Endothelial cell of umbilical vein (primary cell): ENCODE measurements at regions not wholly inside any gene's neighbourhood (a gene's known extent, or its start where the extent isn't known, plus 50 kb on each side); places are given as distances from the start of the nearest gene placed in this dataset.

Experiments
- BruUV-seq: library from RNA; stranded (reverse); fragments of 400-500 nt; replicated peaks from 2 replicates; lab custom pipeline; 2021; lab: Mats Ljungman, UMichigan
- CTCF ChIA-PET: fragments of 300-600, 350-600 bp; sonication (Branson Sonifier 250); formaldehyde crosslinking; loops from one replicate; lab custom pipeline; 2021; ENCODE audit warnings: antibody characterized with exemption, inconsistent platforms; lab: Charles Lee
- POLR2A ChIA-PET: fragments of 300-600, 350-600 bp; sonication (Branson Sonifier 250); formaldehyde crosslinking; loops from one replicate; lab custom pipeline; 2021; ENCODE audit warnings: antibody characterized with exemption, inconsistent platforms; lab: Charles Lee
- DNase-seq: peaks from one replicate; pipeline ENCODE4 v3.0.0-alpha.2; 2011; ENCODE audit warnings: low read depth, low spot score
- FAIRE-seq: peaks from 2 replicates; lab custom pipeline; 2011; peaks lifted over from hg19 to GRCh38; lab: Jason Lieb, UNC
- H2AFZ ChIP-seq: 2 replicates; pipeline ENCODE4 v1.6.0; 2012; ENCODE audit warnings: low read depth, low read length, control low read depth, inconsistent platforms
- H3K27ac ChIP-seq: 2 replicates; pipeline ENCODE4 v1.5.1; 2011; ENCODE audit warnings: low read depth, mild to moderate bottlenecking, control low read depth, low read length, moderate library complexity; ENCODE audit not compliant: insufficient read depth
- H3K27me3 ChIP-seq, 2 experiments: 2 replicates each; pipeline versions ENCODE4 v1.6.0 to v1.6.1; 2011; ENCODE audit warnings: low read length in 2 of 2, mixed read lengths in 1 of 2; ENCODE audit not compliant: control insufficient read depth in 2 of 2, insufficient read depth in 2 of 2
- H3K36me3 ChIP-seq, 2 experiments: 2 replicates in 1 of 2; 3 replicates in 1 of 2; pipeline ENCODE4 v1.5.1; 2011; ENCODE audit warnings: low read length in 2 of 2, mild to moderate bottlenecking in 1 of 2, moderate library complexity in 1 of 2; ENCODE audit not compliant: control insufficient read depth in 2 of 2, insufficient read depth in 2 of 2; ENCODE audit errors: extremely low read depth in 1 of 2
- H3K4me1 ChIP-seq: 3 replicates; pipeline ENCODE4 v1.5.1; 2011; ENCODE audit warnings: mild to moderate bottlenecking, low read length; ENCODE audit not compliant: control insufficient read depth, insufficient read depth; ENCODE audit errors: extremely low read depth
- H3K4me2 ChIP-seq: 2 replicates; pipeline ENCODE4 v1.6.1; 2011; ENCODE audit warnings: low read length, control low read depth, mixed read lengths; ENCODE audit not compliant: insufficient read depth
- H3K4me3 ChIP-seq, 3 experiments: fragments of 200-600 bp in 1 of 3; sonication (generic), shearing (Covaris generic) in 1 of 3; replicated peaks in 1 of 3; 2 replicates each; pipeline ENCODE4 v1.5.1; 2011 to 2016; ENCODE audit warnings: control low read depth in 3 of 3, low read length in 3 of 3, mild to moderate bottlenecking in 2 of 3, inconsistent platforms in 1 of 3, low read depth in 1 of 3, moderate library complexity in 1 of 3; ENCODE audit not compliant: insufficient read depth in 1 of 3
- H3K79me2 ChIP-seq: 2 replicates; pipeline ENCODE4 v1.6.0; 2012; ENCODE audit warnings: low read length, inconsistent platforms; ENCODE audit not compliant: control insufficient read depth, insufficient read depth
- H3K9ac ChIP-seq: replicated peaks from 2 replicates; pipeline ENCODE3; 2011; ENCODE audit warnings: low read length, control low read depth; ENCODE audit not compliant: insufficient read depth; ENCODE audit errors: extremely low read depth
- H3K9me1 ChIP-seq: replicated peaks from 3 replicates; pipeline ENCODE4 v1.6.0; 2011; ENCODE audit warnings: mild to moderate bottlenecking, low read length; ENCODE audit not compliant: control insufficient read depth, insufficient read depth; ENCODE audit errors: extremely low read depth
- H3K9me3 ChIP-seq: replicated peaks from 2 replicates; pipeline ENCODE4 v1.5.1; 2012; ENCODE audit warnings: low read length, inconsistent platforms; ENCODE audit not compliant: control insufficient read depth, insufficient read depth
- H4K20me1 ChIP-seq: replicated peaks from 2 replicates; pipeline ENCODE3; 2011; ENCODE audit warnings: mild to moderate bottlenecking, low read length; ENCODE audit not compliant: control insufficient read depth, insufficient read depth; ENCODE audit errors: extremely low read depth
- CTCF ChIP-seq, 2 donors: IDR thresholded peaks; 1 replicate in 1 of 2; 2 replicates in 1 of 2; pipeline ENCODE4 v1.5.1; 2011; ENCODE audit warnings: low read length in 2 of 2, mild to moderate bottlenecking in 2 of 2, moderate library complexity in 2 of 2, control low read depth in 1 of 2, inconsistent platforms in 1 of 2, low read depth in 1 of 2; ENCODE audit not compliant: insufficient read depth in 1 of 2; ENCODE audit errors: extremely low read depth in 1 of 2
- EZH2 ChIP-seq: IDR thresholded peaks from 2 replicates; pipeline ENCODE4 v1.6.1; 2012; ENCODE audit warnings: borderline replicate concordance, low read depth, mild to moderate bottlenecking, moderate library complexity, low read length, inconsistent platforms; ENCODE audit not compliant: severe bottlenecking
- FOS ChIP-seq: IDR thresholded peaks from 2 replicates; pipeline ENCODE4 v1.6.1; 2011; ENCODE audit warnings: mild to moderate bottlenecking, low read length, moderate library complexity, borderline replicate concordance; ENCODE audit not compliant: insufficient read depth
- GATA2 ChIP-seq: IDR thresholded peaks from 2 replicates; pipeline ENCODE4 v1.7.0; 2011; ENCODE audit warnings: low read depth, mild to moderate bottlenecking, moderate library complexity, mixed read lengths, low read length; ENCODE audit not compliant: insufficient read length, insufficient read depth
- JUN ChIP-seq: IDR thresholded peaks from 2 replicates; pipeline ENCODE4 v1.6.1; 2011; ENCODE audit warnings: borderline replicate concordance, low read depth; ENCODE audit not compliant: insufficient read length, insufficient read depth
- MAX ChIP-seq: IDR thresholded peaks from 2 replicates; pipeline ENCODE4 v1.6.1; 2011; ENCODE audit not compliant: insufficient read depth, insufficient read length
- MYC ChIP-seq: IDR thresholded peaks from one replicate; pipeline ENCODE4 v1.6.1; 2011; ENCODE audit warnings: mild to moderate bottlenecking, low read depth, low read length
- POLR2A ChIP-seq: IDR thresholded peaks from 2 replicates; pipeline ENCODE4 v1.6.1; 2012; ENCODE audit warnings: low read depth, mild to moderate bottlenecking, control low read depth, low read length
- POLR2AphosphoS5 ChIP-seq: IDR thresholded peaks from 2 replicates; pipeline ENCODE4 v1.6.1; 2012; ENCODE audit warnings: low read depth, mild to moderate bottlenecking, control low read depth, low read length, moderate library complexity; ENCODE audit not compliant: insufficient read depth
- dilution Hi-C: fragments of 300-500 bp; cut with MboI; formaldehyde crosslinking; loops from one replicate; pipeline ENCODE4 v1.15.0; 2019; ENCODE audit warnings: low sequenced_read_pairs; ENCODE audit not compliant: extremely low pct_ligation_motif_present
- intact Hi-C: fragments of 100-400 bp; cut with micrococcal nuclease; formaldehyde crosslinking; loops from one replicate; pipeline ENCODE4 v1.10.0; 2022

GRCh38 chr15:69782139-69782658, 315.5 kb downstream of the TLE3 start:
- FAIRE-seq (no peak), DNase-seq (no peak)
- intact Hi-C loops: no loop called here
- peaks cover 3 to 8% of the 10 kb centered on the region in 2 experiments for H3K27me3 ChIP-seq
- no TSS peak for BruUV-seq
- H4K20me1 ChIP-seq: no peaks in the 10 kb centered on the region
- no peaks in the 10 kb centered on the region for H3K36me3 ChIP-seq
- dilution Hi-C loops: no loop called here
- no peaks in the 10 kb centered on the region for H3K9me3 ChIP-seq
- ChIA-PET POLR2A (no interaction called here), CTCF (interaction anchor here (1.4 kb wide), 1 partner anchor 39 kb away, joined by 3 read pairs; no protein-coding TSS in a partner anchor)
- peaks cover 2% of the 10 kb centered on the region for H3K4me1 ChIP-seq
- H3K79me2 ChIP-seq: no peaks in the 10 kb centered on the region
- no peak overlapping the region for H2AFZ ChIP-seq
- no peak overlapping the region for H3K4me3 ChIP-seq
- no peak overlapping the region for H3K27ac ChIP-seq
- no peak overlapping the region for H3K9ac ChIP-seq
- H3K4me2 ChIP-seq: no peak overlapping the region
- H3K9me1 ChIP-seq: no peaks in the 10 kb centered on the region
- no peak for TF ChIP-seq FOS
- TF ChIP-seq POLR2A: no peak
- TF ChIP-seq EZH2: no peak
- TF ChIP-seq JUN: no peak
- TF ChIP-seq CTCF (IDR thresholded peaks at IDR 0.05; ENCODE audit: extremely low read depth in 1 of 2, insufficient read depth in 1 of 2, low read depth in 1 of 2, low read length in 2 of 2): no peak
- no peak for TF ChIP-seq GATA2

- intact Hi-C loops: no loop called here
- Histone ChIP-seq H3K36me3 (no peaks in the 10 kb centered on the region), H3K9me1 (no peaks in the 10 kb centered on the region), H2AFZ (no peak overlapping the region), H3K4me3 (no peak overlapping the region), H3K27ac (no peak overlapping the region), H3K79me2 (no peaks in the 10 kb centered on the region), H3K9ac (no peak overlapping the region), H3K4me1 (peaks cover 2% of the 10 kb centered on the region), H3K27me3 (peaks cover 0 to 5% of the 10 kb centered on the region in 2 experiments), H4K20me1 (no peaks in the 10 kb centered on the region), H3K4me2 (no peak overlapping the region), H3K9me3 (no peaks in the 10 kb centered on the region)
- no TSS peak for BruUV-seq
- no peak for FAIRE-seq
- no peak for DNase-seq
- POLR2A ChIA-PET: no interaction called here
- CTCF ChIA-PET: interaction anchor here (1.4 kb wide), 1 partner anchor 39 kb away, joined by 3 read pairs; no protein-coding TSS in a partner anchor
- no peak for TF ChIP-seq JUN
- no peak for TF ChIP-seq POLR2A
- no peak for TF ChIP-seq MYC
- no peak for TF ChIP-seq CTCF (IDR thresholded peaks at IDR 0.05; ENCODE audit: extremely low read depth in 1 of 2, insufficient read depth in 1 of 2, low read depth in 1 of 2, low read length in 2 of 2)
- TF ChIP-seq MAX: no peak
- TF ChIP-seq POLR2AphosphoS5: no peak
- TF ChIP-seq GATA2: no peak
- no peak for TF ChIP-seq EZH2
- TF ChIP-seq FOS: no peak
- dilution Hi-C loops: no loop called here
Observed at GRCh38 chr15:69782809-69783208, 314.9 kb downstream of the TLE3 start.
